NCI-H82 treated with DMSO at 0.1 percent for 48 hours (cell line): ENCODE measurements at regions not wholly inside any gene's neighbourhood (a gene's known extent, or its start where the extent isn't known, plus 50 kb on each side); places are given as distances from the start of the nearest gene placed in this dataset.

ENCODE experiments used
- DNase-seq: peaks from one replicate; lab custom pipeline; 2025; ENCODE audit not compliant: unreplicated experiment; lab: John Stamatoyannopoulos, UW

GRCh38 chr1:224504297-224505041, 69.9 kb upstream of the WDR26 start:
- DNase-seq, result no peak

DNA sequence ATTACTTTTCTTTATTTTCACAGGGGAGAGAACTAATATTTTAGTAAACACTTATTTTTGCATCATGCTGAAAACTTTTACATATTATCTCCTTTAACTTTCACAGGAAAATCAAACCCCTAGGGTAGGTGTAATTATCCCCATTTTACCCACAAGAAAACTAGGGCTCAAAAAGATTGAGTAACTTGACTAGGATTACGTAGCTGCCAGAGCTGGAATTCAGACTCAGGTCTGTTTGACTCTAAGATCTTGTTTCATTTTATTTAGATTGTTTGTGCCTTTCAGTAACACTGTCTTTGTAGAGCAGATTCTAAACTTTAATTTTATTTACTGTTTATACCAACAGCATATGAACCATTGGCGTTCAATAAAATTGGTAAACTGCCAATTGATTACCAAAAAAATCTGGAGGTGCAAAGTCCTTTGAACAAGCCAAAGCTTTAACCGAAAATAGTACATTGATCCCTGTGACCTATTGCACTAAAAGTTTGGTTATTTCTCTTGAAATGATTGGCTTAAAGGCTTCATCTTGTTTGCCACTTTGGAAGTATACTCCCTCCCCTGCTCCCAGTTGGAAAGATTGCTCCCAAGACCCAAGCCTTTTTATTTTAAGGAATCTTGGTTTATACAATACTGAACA, 71.0 kb upstream of the WDR26 start:
- no peak for DNase-seq

- DNase-seq, result no peak
These were observed 71.7 kb upstream of the WDR26 start for GRCh38 chr1:224506141-224506814.

DNA sequence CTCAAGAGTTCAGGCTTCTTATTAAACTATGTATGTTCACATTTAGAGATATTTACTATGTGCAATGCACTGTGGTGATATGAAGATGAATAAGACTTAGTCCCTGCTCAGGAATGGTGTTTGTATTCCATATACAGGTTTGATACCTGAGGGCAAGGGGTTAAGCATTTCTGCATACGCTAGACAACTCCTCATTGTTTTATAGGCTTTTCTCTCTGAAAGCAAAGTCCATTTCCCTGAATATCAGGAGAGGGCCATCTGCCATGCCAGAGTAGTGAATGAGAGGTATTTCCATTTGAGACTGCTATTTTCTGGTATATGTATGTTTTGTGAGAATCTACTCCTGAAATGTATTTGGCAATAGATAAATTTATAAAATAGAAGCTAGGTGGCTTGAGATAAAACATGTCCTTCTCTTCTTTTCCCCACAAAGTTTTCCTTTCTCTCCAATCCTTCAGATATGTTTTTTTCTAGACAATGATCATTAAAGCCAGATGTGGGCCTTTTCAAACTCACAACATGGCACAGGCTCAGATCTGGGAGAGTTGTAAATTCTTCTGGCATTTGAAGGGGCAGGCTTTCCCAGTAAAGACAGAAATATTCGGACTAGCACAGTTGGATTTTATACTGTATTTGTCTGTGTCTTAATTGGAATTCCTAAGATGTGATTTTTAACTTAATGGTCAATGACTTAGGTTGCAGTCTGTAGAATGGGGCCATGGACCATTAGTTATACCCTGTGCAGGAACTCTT, 73.3 kb upstream of the WDR26 start:
- no peak for DNase-seq

- DNase-seq, result no peak
These were observed 75.3 kb upstream of the WDR26 start for GRCh38 chr1:224509907-224510306.

GRCh38 chr1:224510880-224511645, 76.5 kb upstream of the WDR26 start:
- DNase-seq, result no peak

- no peak for DNase-seq
These were observed 78.1 kb upstream of the WDR26 start for GRCh38 chr1:224512600-224513151.

DNA sequence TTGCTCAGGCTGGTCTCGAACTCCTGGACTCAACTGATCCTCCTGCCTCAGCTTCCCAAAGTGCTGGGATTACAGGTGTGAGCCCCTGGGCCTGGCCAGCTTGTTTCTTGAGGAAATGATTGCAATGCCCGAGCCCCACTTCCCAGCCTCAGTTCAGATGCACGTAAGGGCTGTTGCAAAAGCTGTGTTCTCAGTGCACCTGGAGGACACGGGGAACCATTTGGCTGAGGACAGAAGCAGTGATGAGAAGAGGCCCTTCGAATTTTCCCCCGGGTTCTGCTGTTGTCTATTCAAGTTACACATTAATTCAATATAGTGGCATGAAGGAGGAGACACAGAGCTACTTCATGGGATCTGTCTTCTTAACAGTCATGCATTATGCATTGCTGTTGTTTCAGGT, 78.8 kb upstream of the WDR26 start:
- DNase-seq, result no peak

DNA sequence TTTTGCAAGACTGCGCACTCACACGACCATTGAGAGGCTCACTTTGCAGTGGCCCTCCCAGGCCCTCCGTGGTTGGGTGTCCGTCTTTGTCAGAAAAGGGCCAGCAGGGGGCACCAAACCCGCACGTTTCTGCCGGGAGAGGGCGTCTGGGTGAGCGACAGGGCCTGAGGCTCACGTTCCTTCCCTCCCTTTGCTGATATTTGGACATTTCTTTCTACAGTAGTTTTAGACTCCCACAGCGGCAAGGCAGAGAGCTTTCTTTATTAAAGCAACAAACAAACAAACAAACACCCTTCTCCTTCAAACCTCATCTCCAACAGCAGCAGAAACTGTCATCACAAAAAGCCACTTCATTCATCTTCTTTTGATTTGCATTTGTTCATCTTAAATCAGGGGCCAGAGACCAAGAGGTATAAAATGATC, 79.2 kb upstream of the WDR26 start:
- peak; percentile 45 for DNase-seq

DNA sequence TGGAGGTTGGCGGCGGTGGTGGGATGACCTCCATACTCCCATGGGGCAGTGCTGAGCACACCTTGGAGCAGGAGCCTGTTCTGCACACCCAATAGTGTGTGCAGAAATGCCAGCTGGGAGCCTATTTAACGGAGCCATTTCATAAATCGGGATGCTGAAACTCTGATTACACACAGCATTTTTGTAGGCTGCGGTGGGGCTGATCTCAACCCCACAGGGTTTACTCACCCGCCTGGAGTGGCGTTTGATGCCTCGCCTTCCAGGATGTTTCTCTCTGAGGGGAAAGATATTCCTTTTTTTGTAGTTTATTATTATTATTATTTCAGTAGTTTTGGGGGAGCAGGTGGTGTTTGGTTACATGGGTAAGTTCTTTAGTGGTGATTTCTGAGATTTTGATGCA, 82.6 kb upstream of the WDR26 start:
- DNase-seq, result no peak

DNA sequence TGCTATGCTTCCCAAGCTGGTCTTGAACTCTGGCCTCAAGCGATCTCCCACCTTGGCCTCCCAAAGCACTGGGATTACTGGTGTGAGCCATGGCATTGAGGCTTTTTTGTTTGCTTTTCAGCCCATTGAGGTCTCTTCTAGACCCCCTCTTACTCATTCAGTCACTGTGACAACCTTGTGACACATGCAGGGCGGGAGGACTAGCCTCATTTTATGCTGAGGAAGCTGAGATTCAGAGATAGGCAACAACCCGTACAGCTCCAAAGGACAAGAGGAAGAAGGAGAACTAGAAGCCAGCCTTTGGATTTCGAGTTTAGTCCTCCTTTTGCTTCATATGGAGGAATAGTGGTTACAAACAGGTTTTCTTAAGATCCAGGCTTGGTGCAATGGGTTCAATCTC, 83.9 kb upstream of the WDR26 start:
- DNase-seq, result no peak

GRCh38 chr1:224519874-224520273, 85.3 kb upstream of the WDR26 start:
- DNase-seq, result no peak

DNA sequence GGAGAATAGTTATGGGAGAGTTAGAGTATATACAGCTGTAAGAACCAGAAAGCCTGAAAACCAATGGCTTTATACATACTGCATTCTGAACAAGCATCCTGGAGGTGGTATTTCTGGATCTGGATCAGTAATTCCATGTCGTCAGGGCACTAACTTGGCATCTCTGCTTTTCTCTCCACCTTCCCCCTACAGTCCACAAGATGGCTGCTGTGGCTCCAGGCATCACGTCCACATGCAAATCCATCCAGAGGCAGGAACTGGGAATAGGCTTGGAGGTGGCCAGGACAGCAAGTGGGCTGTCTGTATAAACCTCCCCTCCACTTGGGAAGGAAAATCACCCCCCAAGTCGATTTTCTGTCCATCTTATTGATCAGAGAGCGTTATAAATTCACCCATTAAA, 86.2 kb upstream of the WDR26 start:
- DNase-seq, result no peak

GRCh38 chr1:224521904-224522734, 87.5 kb upstream of the WDR26 start:
- DNase-seq, result no peak

GRCh38 chr1:224523676-224524075, 89.1 kb upstream of the WDR26 start:
- DNase-seq, result no peak

GRCh38 chr1:224524679-224525078, 90.1 kb upstream of the WDR26 start:
- no peak for DNase-seq

GRCh38 chr1:224525411-224526040, 90.6 kb upstream of the CNIH3 start:
- DNase-seq, result no peak

DNA sequence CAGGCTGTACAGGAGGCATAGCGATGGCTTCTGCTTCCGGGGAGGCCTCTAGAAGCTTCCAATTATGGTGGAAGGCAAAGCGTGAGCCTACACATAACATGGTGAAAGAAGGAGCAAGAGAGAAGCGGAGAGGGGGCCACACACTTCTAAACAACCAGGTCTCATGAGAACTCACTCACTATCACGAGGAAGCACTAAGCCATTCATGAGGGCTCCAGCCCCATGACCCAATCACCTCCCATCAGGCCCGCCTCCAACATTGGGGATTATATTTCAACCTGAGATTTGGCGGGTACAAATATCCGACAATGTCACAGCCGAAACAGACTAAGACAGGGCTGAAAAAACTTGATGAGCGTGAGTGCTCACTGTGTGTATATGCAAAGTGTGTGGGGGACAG, 89.3 kb upstream of the CNIH3 start:
- DNase-seq, result peak; percentile 55

DNA sequence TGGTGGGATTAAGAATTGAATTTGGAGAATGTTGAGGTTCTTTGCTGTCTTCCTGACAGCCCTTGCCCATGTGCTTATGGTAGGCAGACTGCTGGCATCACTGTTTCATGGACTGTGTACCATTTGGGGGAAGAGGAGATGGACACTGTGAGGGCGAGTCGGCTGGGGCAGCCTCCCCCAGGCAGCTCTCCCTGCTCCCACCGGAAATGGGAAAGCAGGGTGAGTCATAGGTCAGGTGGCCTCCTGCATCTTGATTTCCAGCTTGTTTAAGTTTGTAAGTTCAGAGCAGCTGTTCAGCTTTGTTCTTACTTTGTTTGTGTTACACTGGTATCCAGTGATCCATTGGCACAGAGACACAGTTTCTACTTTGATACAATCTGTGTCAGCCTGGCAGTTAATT, 87.2 kb upstream of the CNIH3 start:
- DNase-seq, result no peak
